ENCODE measurements at regions not wholly inside any gene's neighbourhood (a gene's known extent, or its start where the extent isn't known, plus 50 kb on each side); places are given as distances from the start of the nearest gene placed in this dataset.

DNA sequence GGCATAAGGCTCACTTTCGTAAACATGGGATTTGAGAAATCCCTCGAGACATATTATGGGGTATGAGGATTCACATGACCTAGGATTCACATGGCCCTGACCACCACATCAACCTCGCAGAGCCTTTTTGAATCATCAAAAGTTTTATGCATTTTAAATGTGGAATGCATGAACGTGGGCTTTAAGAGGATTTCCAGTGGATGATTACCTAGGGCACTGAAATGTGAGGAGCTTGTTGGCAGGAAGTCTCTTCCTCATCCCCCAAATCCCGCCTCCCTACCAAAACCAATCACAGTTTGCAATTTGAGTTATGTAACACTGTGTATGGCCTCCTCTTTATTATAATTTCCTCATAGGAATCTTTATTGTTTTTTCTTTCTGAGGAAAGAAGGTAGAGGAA, 659.6 kb upstream of the TBX3 start:
- Histone ChIP-seq H3K9me3 (ENCODE audit: control insufficient read depth in 4 of 4, low read length in 3 of 4) (peaks cover 0 to 4% (median under 1%) of the 10 kb centered on the region in 4 donors), H3K4me1 (ENCODE audit: control insufficient read depth in 4 of 4, insufficient read depth in 4 of 4, low read length in 3 of 4) (no peaks in the 10 kb centered on the region), H3K27me3 (ENCODE audit: control insufficient read depth in 4 of 4, insufficient read depth in 4 of 4, low read length in 3 of 4) (no peaks in the 10 kb centered on the region), H3K27ac (ENCODE audit: low read depth in 1 of 2, low read length in 2 of 2) (no peak overlapping the region), H3K4me3 (ENCODE audit: low read depth in 1 of 3, low read length in 3 of 3) (no peak overlapping the region), H3K9ac (ENCODE audit: low read depth in 1 of 2, low read length in 2 of 2) (no peak overlapping the region), H3K36me3 (ENCODE audit: control insufficient read depth in 4 of 4, insufficient read depth in 3 of 4, low read depth in 1 of 4, low read length in 3 of 4) (no peaks in the 10 kb centered on the region)
- WGBS: 89% methylated on average over 5 of the region's 5 CpGs
- no peak for DNase-seq (ENCODE audit: low spot score)
- TF ChIP-seq NR2F2 (IDR thresholded peaks at IDR 0.05): no peak
- TF ChIP-seq YY1 (IDR thresholded peaks at IDR 0.05): no peak
- no peak for TF ChIP-seq GABPA (IDR thresholded peaks at IDR 0.05 in 1 of 2, conservative IDR thresholded peaks at IDR 0.05 in 1 of 2)
- TF ChIP-seq FOXA1 (IDR thresholded peaks at IDR 0.05): no peak
- TF ChIP-seq SP1 (IDR thresholded peaks at IDR 0.05): no peak
- TF ChIP-seq HNF4A (conservative IDR thresholded peaks at IDR 0.05): no peak
- TF ChIP-seq CTCF (IDR thresholded peaks at IDR 0.05; ENCODE audit: low read depth, low read length, missing input control): no peak
- no peak for TF ChIP-seq TAF1 (conservative IDR thresholded peaks at IDR 0.05)
- no peak for TF ChIP-seq EGR1 (IDR thresholded peaks at IDR 0.05; ENCODE audit: low read depth in 2 of 2)
- TF ChIP-seq, protein P1, sequence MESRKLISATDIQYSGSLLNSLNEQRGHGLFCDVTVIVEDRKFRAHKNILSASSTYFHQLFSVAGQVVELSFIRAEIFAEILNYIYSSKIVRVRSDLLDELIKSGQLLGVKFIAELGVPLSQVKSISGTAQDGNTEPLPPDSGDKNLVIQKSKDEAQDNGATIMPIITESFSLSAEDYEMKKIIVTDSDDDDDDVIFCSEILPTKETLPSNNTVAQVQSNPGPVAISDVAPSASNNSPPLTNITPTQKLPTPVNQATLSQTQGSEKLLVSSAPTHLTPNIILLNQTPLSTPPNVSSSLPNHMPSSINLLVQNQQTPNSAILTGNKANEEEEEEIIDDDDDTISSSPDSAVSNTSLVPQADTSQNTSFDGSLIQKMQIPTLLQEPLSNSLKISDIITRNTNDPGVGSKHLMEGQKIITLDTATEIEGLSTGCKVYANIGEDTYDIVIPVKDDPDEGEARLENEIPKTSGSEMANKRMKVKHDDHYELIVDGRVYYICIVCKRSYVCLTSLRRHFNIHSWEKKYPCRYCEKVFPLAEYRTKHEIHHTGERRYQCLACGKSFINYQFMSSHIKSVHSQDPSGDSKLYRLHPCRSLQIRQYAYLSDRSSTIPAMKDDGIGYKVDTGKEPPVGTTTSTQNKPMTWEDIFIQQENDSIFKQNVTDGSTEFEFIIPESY (IDR thresholded peaks at IDR 0.05): no peak
- no peak for TF ChIP-seq RXRA (IDR thresholded peaks at IDR 0.05)
- TF ChIP-seq JUND (IDR thresholded peaks at IDR 0.05): no peak
- TF ChIP-seq, protein P2, sequence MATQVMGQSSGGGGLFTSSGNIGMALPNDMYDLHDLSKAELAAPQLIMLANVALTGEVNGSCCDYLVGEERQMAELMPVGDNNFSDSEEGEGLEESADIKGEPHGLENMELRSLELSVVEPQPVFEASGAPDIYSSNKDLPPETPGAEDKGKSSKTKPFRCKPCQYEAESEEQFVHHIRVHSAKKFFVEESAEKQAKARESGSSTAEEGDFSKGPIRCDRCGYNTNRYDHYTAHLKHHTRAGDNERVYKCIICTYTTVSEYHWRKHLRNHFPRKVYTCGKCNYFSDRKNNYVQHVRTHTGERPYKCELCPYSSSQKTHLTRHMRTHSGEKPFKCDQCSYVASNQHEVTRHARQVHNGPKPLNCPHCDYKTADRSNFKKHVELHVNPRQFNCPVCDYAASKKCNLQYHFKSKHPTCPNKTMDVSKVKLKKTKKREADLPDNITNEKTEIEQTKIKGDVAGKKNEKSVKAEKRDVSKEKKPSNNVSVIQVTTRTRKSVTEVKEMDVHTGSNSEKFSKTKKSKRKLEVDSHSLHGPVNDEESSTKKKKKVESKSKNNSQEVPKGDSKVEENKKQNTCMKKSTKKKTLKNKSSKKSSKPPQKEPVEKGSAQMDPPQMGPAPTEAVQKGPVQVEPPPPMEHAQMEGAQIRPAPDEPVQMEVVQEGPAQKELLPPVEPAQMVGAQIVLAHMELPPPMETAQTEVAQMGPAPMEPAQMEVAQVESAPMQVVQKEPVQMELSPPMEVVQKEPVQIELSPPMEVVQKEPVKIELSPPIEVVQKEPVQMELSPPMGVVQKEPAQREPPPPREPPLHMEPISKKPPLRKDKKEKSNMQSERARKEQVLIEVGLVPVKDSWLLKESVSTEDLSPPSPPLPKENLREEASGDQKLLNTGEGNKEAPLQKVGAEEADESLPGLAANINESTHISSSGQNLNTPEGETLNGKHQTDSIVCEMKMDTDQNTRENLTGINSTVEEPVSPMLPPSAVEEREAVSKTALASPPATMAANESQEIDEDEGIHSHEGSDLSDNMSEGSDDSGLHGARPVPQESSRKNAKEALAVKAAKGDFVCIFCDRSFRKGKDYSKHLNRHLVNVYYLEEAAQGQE (IDR thresholded peaks at IDR 0.05): no peak
- TF ChIP-seq HNF4G (IDR thresholded peaks at IDR 0.05): no peak
- no peak for TF ChIP-seq ATF3 (IDR thresholded peaks at IDR 0.05)
- no peak for TF ChIP-seq RAD21 (IDR thresholded peaks at IDR 0.05)
- no peak for TF ChIP-seq FOXA2 (IDR thresholded peaks at IDR 0.05)

DNA sequence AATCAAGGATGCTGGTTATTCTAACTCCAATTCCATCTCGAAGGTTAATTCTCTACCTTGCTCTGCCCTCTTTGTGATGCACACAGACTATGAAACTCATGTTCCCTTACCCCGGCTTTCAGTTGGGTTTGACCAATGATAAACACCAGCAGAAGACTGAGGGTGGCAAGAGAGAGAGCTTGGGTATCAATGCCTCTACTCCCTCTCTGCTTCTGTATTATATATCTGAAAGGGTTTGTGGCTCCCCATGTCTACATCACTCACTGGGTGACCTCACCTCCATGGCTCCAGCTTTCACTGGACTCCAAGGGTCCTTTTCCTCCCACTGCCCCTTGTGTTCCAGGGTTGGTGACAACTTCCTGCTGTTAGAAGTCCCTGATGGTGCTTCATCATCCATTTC, 659.0 kb upstream of the TBX3 start:
- Histone ChIP-seq H3K4me1 (ENCODE audit: control insufficient read depth in 4 of 4, insufficient read depth in 4 of 4, low read length in 3 of 4) (no peaks in the 10 kb centered on the region), H3K36me3 (ENCODE audit: control insufficient read depth in 4 of 4, insufficient read depth in 3 of 4, low read depth in 1 of 4, low read length in 3 of 4) (no peaks in the 10 kb centered on the region), H3K9me3 (ENCODE audit: control insufficient read depth in 4 of 4, low read length in 3 of 4) (peaks cover 0 to 4% (median under 1%) of the 10 kb centered on the region in 4 donors), H3K9ac (ENCODE audit: low read depth in 1 of 2, low read length in 2 of 2) (no peak overlapping the region), H3K4me3 (ENCODE audit: low read depth in 1 of 3, low read length in 3 of 3) (no peak overlapping the region), H3K27me3 (ENCODE audit: control insufficient read depth in 4 of 4, insufficient read depth in 4 of 4, low read length in 3 of 4) (no peaks in the 10 kb centered on the region), H3K27ac (ENCODE audit: low read depth in 1 of 2, low read length in 2 of 2) (no peak overlapping the region)
- TF ChIP-seq SP1 (IDR thresholded peaks at IDR 0.05) (no peak), ATF3 (IDR thresholded peaks at IDR 0.05) (no peak), RAD21 (IDR thresholded peaks at IDR 0.05) (no peak), HNF4A (conservative IDR thresholded peaks at IDR 0.05) (no peak), RXRA (IDR thresholded peaks at IDR 0.05) (no peak), MAX (IDR thresholded peaks at IDR 0.05) (no peak), FOXA2 (IDR thresholded peaks at IDR 0.05) (no peak), FOXA1 (IDR thresholded peaks at IDR 0.05) (no peak), TAF1 (conservative IDR thresholded peaks at IDR 0.05) (no peak)
- TF ChIP-seq, protein P2 (IDR thresholded peaks at IDR 0.05): no peak
- TF ChIP-seq, protein P1 (IDR thresholded peaks at IDR 0.05): no peak
- no peak for DNase-seq (ENCODE audit: low spot score)
- 85% methylated on average over 2 of the region's 2 CpGs for WGBS

Measured in liver (tissue), 8 donors.